ENCODE measurements at regions not wholly inside any gene's neighbourhood (a gene's known extent, or its start where the extent isn't known, plus 50 kb on each side); places are given as distances from the start of the nearest gene placed in this dataset.

GRCh38 chr9:90540734-90541133 is 101.9 kb downstream of the DIRAS2 start:
- TF ChIP-seq, protein P1, sequence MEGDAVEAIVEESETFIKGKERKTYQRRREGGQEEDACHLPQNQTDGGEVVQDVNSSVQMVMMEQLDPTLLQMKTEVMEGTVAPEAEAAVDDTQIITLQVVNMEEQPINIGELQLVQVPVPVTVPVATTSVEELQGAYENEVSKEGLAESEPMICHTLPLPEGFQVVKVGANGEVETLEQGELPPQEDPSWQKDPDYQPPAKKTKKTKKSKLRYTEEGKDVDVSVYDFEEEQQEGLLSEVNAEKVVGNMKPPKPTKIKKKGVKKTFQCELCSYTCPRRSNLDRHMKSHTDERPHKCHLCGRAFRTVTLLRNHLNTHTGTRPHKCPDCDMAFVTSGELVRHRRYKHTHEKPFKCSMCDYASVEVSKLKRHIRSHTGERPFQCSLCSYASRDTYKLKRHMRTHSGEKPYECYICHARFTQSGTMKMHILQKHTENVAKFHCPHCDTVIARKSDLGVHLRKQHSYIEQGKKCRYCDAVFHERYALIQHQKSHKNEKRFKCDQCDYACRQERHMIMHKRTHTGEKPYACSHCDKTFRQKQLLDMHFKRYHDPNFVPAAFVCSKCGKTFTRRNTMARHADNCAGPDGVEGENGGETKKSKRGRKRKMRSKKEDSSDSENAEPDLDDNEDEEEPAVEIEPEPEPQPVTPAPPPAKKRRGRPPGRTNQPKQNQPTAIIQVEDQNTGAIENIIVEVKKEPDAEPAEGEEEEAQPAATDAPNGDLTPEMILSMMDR (IDR thresholded peaks at IDR 0.05; ENCODE audit: low read depth, low read length) = no peak
- Histone ChIP-seq H3K27me3 (no peaks in the 10 kb centered on the region), H3K27ac (no peak overlapping the region), H3K36me3 (no peaks in the 10 kb centered on the region), H3K4me3 (no peak overlapping the region), H3K4me1 (ENCODE audit: low read depth) (no peaks in the 10 kb centered on the region), H3K9me3 (ENCODE audit: low read depth) (no peaks in the 10 kb centered on the region)
- no peak for DNase-seq (ENCODE audit: low read depth in 1 of 2, low spot score in 1 of 2)

DNA sequence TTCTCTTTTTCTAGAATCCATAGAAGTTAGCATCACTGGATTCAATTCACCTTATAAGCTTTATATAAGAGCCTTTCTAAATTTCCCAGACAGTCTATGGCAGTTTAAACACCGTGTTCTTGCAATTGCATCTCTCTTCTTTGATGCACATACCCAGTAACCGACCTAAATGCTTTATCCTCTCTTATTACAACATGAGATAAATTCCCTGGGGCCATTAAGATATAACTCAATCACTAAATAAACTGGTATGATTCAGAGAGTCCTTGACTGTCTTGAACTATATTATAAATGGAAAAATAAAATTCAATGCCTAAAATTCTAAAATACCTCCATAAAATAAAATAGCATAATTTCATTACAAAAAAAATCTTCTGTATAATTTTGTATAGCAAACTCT is 98.1 kb downstream of the DIRAS2 start:
- Histone ChIP-seq H3K36me3 (no peaks in the 10 kb centered on the region), H3K4me3 (no peak overlapping the region), H3K9me3 (ENCODE audit: low read depth) (no peaks in the 10 kb centered on the region), H3K4me1 (ENCODE audit: low read depth) (no peaks in the 10 kb centered on the region), H3K27me3 (no peaks in the 10 kb centered on the region), H3K27ac (no peak overlapping the region)
- DNase-seq (ENCODE audit: low read depth in 1 of 2, low spot score in 1 of 2) = no peak
- TF ChIP-seq, protein P1 (IDR thresholded peaks at IDR 0.05; ENCODE audit: low read depth, low read length) = no peak

- Histone ChIP-seq H3K36me3 (no peaks in the 10 kb centered on the region), H3K9me3 (ENCODE audit: low read depth) (no peaks in the 10 kb centered on the region), H3K27ac (no peak overlapping the region), H3K27me3 (no peaks in the 10 kb centered on the region), H3K4me1 (ENCODE audit: low read depth) (no peaks in the 10 kb centered on the region), H3K4me3 (no peak overlapping the region)
- TF ChIP-seq, protein P1 (IDR thresholded peaks at IDR 0.05; ENCODE audit: low read depth, low read length) = no peak
- DNase-seq (ENCODE audit: low read depth in 1 of 2, low spot score in 1 of 2) = peak; percentile 7 to 42
These were observed 96.4 kb downstream of the DIRAS2 start for GRCh38 chr9:90546200-90546599.

- Histone ChIP-seq H3K4me3 (no peak overlapping the region), H3K9me3 (ENCODE audit: low read depth) (no peaks in the 10 kb centered on the region), H3K27ac (no peak overlapping the region), H3K27me3 (no peaks in the 10 kb centered on the region), H3K4me1 (ENCODE audit: low read depth) (no peaks in the 10 kb centered on the region), H3K36me3 (no peaks in the 10 kb centered on the region)
- TF ChIP-seq, protein P1 (IDR thresholded peaks at IDR 0.05; ENCODE audit: low read depth, low read length) = peak; percentile 6
- DNase-seq (ENCODE audit: low read depth in 1 of 2, low spot score in 1 of 2) = no peak
These were observed 94.7 kb downstream of the DIRAS2 start for GRCh38 chr9:90547896-90548295.

GRCh38 chr9:90552317-90552716 is 90.3 kb downstream of the DIRAS2 start:
- no peak overlapping the region for H3K4me3 ChIP-seq
- H3K27me3 ChIP-seq = no peaks in the 10 kb centered on the region
- no peak for DNase-seq (ENCODE audit: low read depth in 1 of 2, low spot score in 1 of 2)
- no peaks in the 10 kb centered on the region for H3K36me3 ChIP-seq
- no peaks in the 10 kb centered on the region for H3K9me3 ChIP-seq (ENCODE audit: low read depth)
- no peak overlapping the region for H3K27ac ChIP-seq
- H3K4me1 ChIP-seq (ENCODE audit: low read depth) = no peaks in the 10 kb centered on the region
- TF ChIP-seq, protein P1 (IDR thresholded peaks at IDR 0.05; ENCODE audit: low read depth, low read length) = no peak

All from cardiac muscle cell (in vitro differentiated cells and primary cell).